HCT116 (cell line): ENCODE measurements at regions not wholly inside any gene's neighbourhood (a gene's known extent, or its start where the extent isn't known, plus 50 kb on each side); places are given as distances from the start of the nearest gene placed in this dataset.

Experiments
- CBX3 ChIP-seq: IDR thresholded peaks from 2 replicates; pipeline ENCODE4 v1.6.1; 2012; ENCODE audit warnings: low read depth
- CTCF ChIP-seq, 3 experiments: fragments of 200-600 bp in 1 of 3; sonication (generic) in 1 of 3; IDR thresholded peaks in 2 of 3; conservative IDR thresholded peaks in 1 of 3; 2 replicates each; pipeline ENCODE4 v1.5.1; 2012 to 2017; ENCODE audit warnings: low read depth in 2 of 3, low read length in 2 of 3, antibody characterized with exemption in 1 of 3, borderline replicate concordance in 1 of 3, control low read depth in 1 of 3, mild to moderate bottlenecking in 1 of 3, mixed read lengths in 1 of 3, mixed run types in 1 of 3, moderate library complexity in 1 of 3; ENCODE audit not compliant: insufficient read depth in 1 of 3
- EGR1 ChIP-seq: IDR thresholded peaks from 2 replicates; pipeline ENCODE4 v1.6.1; 2012; ENCODE audit warnings: low read depth
- POLR2A ChIP-seq: IDR thresholded peaks from 2 replicates; pipeline ENCODE4 v1.7.0; 2011; ENCODE audit warnings: borderline replicate concordance; ENCODE audit not compliant: insufficient read depth, insufficient read length; ENCODE audit errors: extremely low read depth
- POLR2AphosphoS5 ChIP-seq: IDR thresholded peaks from 2 replicates; pipeline ENCODE4 v1.6.1; 2011; ENCODE audit warnings: mild to moderate bottlenecking, low read depth, low read length, moderate library complexity
- REST ChIP-seq: IDR thresholded peaks from 2 replicates; pipeline ENCODE4 v1.6.1; 2012; ENCODE audit warnings: low read depth
- SP1 ChIP-seq: IDR thresholded peaks from 2 replicates; pipeline ENCODE4 v1.6.1; 2012; ENCODE audit warnings: low read depth
- ZBTB33 ChIP-seq: IDR thresholded peaks from 2 replicates; pipeline ENCODE4 v1.6.1; 2011; ENCODE audit warnings: mild to moderate bottlenecking, low read length, moderate library complexity; ENCODE audit not compliant: insufficient replicate concordance; ENCODE audit errors: extremely low read depth

- TF ChIP-seq CTCF (IDR thresholded peaks at IDR 0.05 in 2 of 3, conservative IDR thresholded peaks at IDR 0.05 in 1 of 3; ENCODE audit: borderline replicate concordance in 1 of 3, insufficient read depth in 1 of 3, low read depth in 2 of 3, low read length in 2 of 3) (no peak), REST (no peak), POLR2A (no peak), SP1 (no peak), EGR1 (no peak), POLR2AphosphoS5 (no peak), CBX3 (no peak), ZBTB33 (no peak)
Measured at GRCh38 chr4:36740796-36741310, 459.4 kb downstream of the DTHD1 start.
